Progenitor cell of endocrine pancreas (in vitro differentiated cells): ENCODE measurements at regions not wholly inside any gene's neighbourhood (a gene's known extent, or its start where the extent isn't known, plus 50 kb on each side); places are given as distances from the start of the nearest gene placed in this dataset.

ENCODE experiments used
- DNase-seq: peaks from one replicate; pipeline ENCODE4 v3.0.0; 2021; ENCODE audit warnings: low spot score; ENCODE audit not compliant: unreplicated experiment
- H3K27ac Mint-ChIP-seq: 2 replicates; pipeline ENCODE4 v1.8.0; 2021; ENCODE audit warnings: mild to moderate bottlenecking, moderate library complexity, mixed read lengths
- H3K27me3 Mint-ChIP-seq: 2 replicates; pipeline ENCODE4 v1.8.0; 2021; ENCODE audit warnings: mixed read lengths
- H3K36me3 Mint-ChIP-seq: 2 replicates; pipeline ENCODE4 v1.8.0; 2022; ENCODE audit warnings: mixed read lengths; ENCODE audit not compliant: insufficient read depth
- H3K4me1 Mint-ChIP-seq: 2 replicates; pipeline ENCODE4 v1.8.0; 2021; ENCODE audit warnings: low read depth, mixed read lengths
- H3K4me3 Mint-ChIP-seq: 2 replicates; pipeline ENCODE4 v1.8.0; 2021; ENCODE audit warnings: low read depth, mild to moderate bottlenecking, moderate library complexity, mixed read lengths
- H3K9me3 Mint-ChIP-seq: 2 replicates; pipeline ENCODE4 v1.8.0; 2021; ENCODE audit warnings: low read depth, mixed read lengths
- CTCF ChIP-seq: fragments of 200-600 bp; sonication (generic); IDR thresholded peaks from one replicate; pipeline ENCODE4 v1.5.0; 2021; ENCODE audit warnings: antibody characterized with exemption, mild to moderate bottlenecking; ENCODE audit not compliant: unreplicated experiment

GRCh38 chr4:92066485-92066884 lies 237.3 kb upstream of the GRID2 start:
- H3K36me3 Mint-ChIP-seq, result peaks cover 1% of the 10 kb centered on the region
- H3K9me3 Mint-ChIP-seq, result peaks cover 16% of the 10 kb centered on the region
- no peak overlapping the region for H3K27ac Mint-ChIP-seq
- H3K4me1 Mint-ChIP-seq, result no peaks in the 10 kb centered on the region
- TF ChIP-seq CTCF, result no peak
- no peak overlapping the region for H3K4me3 Mint-ChIP-seq
- H3K27me3 Mint-ChIP-seq, result no peaks in the 10 kb centered on the region
- DNase-seq, result no peak

- no peak for DNase-seq
- H3K36me3 Mint-ChIP-seq, result peaks cover 3% of the 10 kb centered on the region
- peaks cover 31% of the 10 kb centered on the region for H3K9me3 Mint-ChIP-seq
- no peak overlapping the region for H3K27ac Mint-ChIP-seq
- H3K4me1 Mint-ChIP-seq, result no peaks in the 10 kb centered on the region
- H3K4me3 Mint-ChIP-seq, result no peak overlapping the region
- H3K27me3 Mint-ChIP-seq, result no peaks in the 10 kb centered on the region
- no peak for TF ChIP-seq CTCF
Observed at GRCh38 chr4:92071587-92071986, 232.2 kb upstream of the GRID2 start.

GRCh38 chr4:92074839-92075238 lies 228.9 kb upstream of the GRID2 start:
- Mint-ChIP-seq H3K27me3 (no peaks in the 10 kb centered on the region), H3K36me3 (peaks cover 2% of the 10 kb centered on the region), H3K4me1 (no peaks in the 10 kb centered on the region), H3K27ac (no peak overlapping the region), H3K4me3 (no peak overlapping the region), H3K9me3 (peaks cover 25% of the 10 kb centered on the region)
- no peak for TF ChIP-seq CTCF
- DNase-seq, result no peak

GRCh38 chr4:92090887-92091286 lies 212.9 kb upstream of the GRID2 start:
- no peak for DNase-seq
- no peaks in the 10 kb centered on the region for H3K27me3 Mint-ChIP-seq
- H3K36me3 Mint-ChIP-seq, result no peaks in the 10 kb centered on the region
- H3K4me1 Mint-ChIP-seq, result no peaks in the 10 kb centered on the region
- peaks cover 3% of the 10 kb centered on the region for H3K9me3 Mint-ChIP-seq
- no peak overlapping the region for H3K4me3 Mint-ChIP-seq
- no peak for TF ChIP-seq CTCF
- H3K27ac Mint-ChIP-seq, result no peak overlapping the region

GRCh38 chr4:92091335-92091734 lies 212.4 kb upstream of the GRID2 start:
- TF ChIP-seq CTCF, result no peak
- no peak overlapping the region for H3K27ac Mint-ChIP-seq
- H3K9me3 Mint-ChIP-seq, result peaks cover 3% of the 10 kb centered on the region
- H3K27me3 Mint-ChIP-seq, result no peaks in the 10 kb centered on the region
- H3K4me3 Mint-ChIP-seq, result no peak overlapping the region
- no peak for DNase-seq
- no peaks in the 10 kb centered on the region for H3K36me3 Mint-ChIP-seq
- no peaks in the 10 kb centered on the region for H3K4me1 Mint-ChIP-seq
